ENCODE measurements at regions not wholly inside any gene's neighbourhood (a gene's known extent, or its start where the extent isn't known, plus 50 kb on each side); places are given as distances from the start of the nearest gene placed in this dataset.

DNA sequence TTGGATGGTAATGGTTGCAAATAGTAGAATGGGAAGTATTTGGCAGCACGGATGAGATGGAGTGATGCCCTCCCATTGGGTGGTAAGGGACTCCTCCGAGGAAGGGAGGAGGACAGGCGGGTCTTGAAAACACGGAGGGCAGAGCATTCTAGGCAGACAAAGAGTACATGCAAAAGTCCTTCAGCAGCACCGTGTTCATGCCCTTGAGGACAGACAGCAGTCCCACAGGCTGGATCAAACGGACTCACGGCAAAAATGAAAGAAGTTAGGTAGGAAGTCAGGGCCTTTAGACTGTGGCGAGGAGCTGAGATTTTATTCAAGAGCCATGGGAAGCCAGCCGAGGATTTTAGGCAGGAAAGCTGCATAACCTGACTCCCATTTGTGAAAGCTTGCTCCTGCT is 253.9 kb downstream of the RHOU start:
- no peak for DNase-seq (ENCODE audit: low read depth, low spot score)

DNA sequence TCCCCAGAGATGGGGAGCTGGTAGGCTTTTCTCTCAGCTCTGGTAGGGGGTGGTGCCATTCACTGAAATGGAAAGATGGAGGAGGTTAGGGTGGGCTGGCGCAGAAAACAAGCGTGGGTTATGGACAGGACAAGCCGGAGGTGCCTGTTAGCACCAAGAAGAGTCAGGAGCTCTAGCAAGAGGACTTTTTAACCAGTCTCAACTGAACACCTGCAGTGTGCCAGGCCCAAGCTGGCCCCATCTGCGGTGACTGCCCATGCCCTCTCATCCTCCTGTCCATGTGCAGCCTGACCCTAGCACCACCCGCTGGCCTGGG is 254.4 kb downstream of the RHOU start:
- no peak for DNase-seq (ENCODE audit: low read depth, low spot score)

DNA sequence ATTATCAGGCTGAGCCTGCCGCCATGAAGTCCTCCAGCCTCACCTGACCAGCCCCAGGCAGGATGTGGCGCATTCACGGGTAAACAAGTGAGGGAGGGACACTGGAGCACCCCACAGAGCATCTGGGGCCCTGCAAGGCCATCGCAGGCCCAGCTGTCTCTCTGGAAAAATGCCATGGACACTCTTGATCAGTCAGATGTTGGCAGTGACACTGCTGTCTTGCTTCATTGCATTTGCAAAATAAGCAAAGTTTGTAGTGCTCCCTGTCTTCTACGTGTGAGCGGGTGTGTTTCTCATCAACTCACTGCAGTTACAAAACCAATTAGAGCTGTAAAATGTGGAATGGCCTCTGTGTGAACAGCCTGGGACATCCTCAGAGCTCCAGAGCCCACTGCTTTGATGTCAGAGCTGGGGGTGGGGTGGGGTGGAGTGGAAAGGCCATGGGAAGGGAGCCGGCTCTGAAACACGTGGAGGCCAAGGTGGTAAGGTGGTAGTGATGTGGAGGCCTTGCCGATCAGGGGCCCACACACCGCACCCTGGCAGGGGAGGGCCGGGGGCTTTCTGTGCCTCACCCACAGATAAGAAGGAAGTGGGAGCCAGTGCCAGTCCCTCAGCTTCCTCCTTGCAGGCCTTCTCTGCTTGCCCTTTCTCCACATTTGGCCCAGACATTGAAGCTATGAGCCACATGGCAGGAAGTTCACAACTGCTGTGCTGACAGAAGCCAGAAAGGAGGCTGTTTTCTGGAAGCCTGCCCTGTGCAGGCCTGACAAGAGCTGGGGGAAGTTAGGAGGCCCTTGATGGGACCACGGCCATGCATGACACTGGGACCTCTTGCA is 254.9 kb downstream of the RHOU start:
- DNase-seq (ENCODE audit: low read depth, low spot score): peak; percentile 53

DNA sequence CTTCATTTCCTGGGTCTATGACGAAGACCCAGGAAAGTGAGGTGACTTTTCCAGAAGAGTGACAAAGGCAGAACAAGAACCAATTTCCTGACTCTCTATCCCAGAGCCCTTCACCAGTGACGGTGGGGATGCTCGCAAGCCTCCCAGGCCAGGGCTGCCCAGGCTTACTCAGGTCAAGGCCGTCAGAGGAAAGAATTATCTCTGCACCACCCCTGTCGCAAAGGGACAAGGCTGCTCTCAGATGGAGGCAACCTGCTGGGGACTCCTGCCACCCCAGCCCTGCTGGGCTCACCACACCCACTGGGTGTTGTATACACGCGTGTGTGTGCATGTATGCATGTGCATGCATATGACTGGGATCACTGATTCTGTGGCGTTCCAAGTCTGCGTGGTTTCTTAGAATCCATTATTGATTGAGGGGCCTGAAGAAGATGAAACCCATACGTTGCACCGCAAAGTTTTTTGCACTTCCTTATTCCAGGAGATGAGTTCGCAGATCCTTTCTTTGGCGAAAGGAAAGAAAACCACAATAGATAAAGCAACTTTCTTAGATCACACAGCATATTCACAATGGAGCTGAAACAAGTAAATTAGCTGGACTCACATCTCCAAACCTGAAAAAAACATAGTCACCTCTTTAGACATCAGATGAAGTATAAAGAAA is 255.8 kb downstream of the RHOU start:
- DNase-seq (ENCODE audit: low read depth, low spot score): no peak

DNA sequence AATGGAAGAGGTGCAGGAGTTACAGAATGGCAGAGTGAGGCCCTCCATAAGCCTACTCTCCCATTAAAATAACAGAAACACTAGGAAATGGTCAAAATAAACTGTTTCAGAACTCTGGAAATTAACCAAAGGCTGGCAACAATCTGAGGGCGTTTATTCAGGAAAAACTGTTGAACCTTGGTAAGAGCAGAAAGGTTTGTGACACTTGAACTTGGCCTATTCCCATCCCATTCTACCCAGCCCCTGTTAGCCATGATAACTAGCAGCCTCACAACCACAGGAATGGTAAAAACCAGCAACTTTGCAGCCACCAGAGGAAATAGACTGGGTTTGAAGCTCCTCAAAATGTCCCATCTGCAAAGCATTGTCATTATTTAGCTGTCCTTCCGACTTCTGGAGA is 256.8 kb downstream of the RHOU start:
- no peak for DNase-seq (ENCODE audit: low read depth, low spot score)

DNA sequence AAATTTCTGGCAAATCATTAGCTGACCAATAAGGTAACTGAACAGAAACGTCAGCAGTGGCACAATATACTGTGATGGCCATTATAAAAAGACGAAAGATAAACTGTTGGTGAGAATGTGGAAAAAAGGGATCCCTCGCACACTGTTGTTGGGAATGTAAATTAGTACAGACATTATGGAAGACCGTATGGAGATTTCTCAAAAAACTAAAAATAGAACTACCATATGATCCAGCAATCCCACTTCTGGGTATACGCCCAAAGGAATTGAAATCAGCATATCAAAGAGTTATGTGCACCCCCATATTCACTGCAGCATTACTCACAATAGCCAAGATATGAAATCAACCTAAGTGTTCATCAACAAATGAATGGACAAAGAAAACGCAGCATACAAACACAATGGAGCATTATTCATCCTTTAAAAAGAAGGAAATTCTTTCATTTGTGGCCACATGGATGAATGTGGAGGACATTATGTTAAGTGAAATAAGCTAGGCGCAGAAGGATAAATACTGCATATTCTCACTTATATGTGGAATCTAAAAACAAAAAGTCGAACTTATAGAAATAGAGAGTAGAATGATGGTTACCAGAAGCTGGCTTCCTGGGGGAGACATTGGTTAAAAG is 257.7 kb downstream of the RHOU start:
- DNase-seq (ENCODE audit: low read depth, low spot score): no peak

DNA sequence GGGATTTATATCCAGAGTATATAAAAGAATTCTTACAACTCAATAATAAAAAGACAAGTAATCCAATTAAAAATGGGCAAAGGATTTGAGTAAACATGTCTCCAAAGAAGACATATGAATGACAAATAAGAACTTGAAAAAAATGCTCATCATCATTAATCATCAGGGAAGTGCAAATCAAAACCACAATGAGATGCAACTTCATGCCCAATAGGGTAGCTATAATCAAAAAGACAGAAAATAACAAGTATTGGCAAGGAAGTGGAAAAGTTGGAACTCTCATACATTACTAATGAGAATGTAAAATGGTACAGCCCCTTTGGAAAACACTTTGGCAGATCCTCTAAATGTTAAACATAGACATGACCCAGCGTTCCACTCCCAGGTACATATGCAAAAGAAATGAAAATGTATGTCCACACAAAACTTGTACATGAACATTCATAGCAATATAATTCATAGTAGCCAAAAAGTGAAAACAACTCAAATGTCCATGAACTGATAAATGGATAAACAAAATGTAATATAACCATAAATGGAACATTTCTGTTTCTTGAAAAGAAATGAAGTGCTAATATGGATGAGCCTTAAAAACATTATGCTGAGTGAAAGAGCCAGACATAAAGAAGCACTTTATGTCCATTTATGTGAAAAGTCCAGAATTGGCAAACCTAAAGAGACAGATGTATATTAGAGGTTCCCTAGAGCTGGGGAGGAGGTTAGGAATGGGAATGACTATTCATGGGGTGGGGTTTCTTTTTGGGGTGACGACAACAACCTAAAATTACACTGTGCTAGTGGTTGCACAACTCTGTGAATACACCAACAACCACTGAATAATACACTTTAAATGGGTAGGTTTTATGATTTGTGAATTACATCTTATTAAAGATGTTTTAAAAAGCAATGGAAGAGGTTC is 259.7 kb downstream of the RHOU start:
- no peak for DNase-seq (ENCODE audit: low read depth, low spot score)

DNA sequence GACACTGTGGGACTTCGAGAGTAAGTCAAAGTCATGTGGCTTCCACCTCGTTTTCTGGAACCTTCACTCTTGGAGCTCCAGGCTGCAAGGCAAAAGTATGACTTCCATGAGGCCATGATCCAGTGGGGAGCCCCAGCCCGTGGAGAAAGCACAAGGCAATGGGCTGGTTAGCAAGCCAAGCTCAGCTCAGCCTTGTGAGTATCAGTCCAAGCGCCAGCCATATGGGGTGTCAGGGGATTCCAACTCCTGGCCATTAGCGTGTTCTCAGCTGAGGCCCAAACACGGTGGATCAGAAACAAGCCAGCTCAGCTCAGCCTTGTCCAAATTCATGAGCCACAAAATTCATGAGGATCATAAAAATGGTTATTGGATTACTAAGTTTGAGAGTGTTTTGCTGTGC is 261.0 kb downstream of the RHOU start:
- DNase-seq (ENCODE audit: low read depth, low spot score): no peak

DNA sequence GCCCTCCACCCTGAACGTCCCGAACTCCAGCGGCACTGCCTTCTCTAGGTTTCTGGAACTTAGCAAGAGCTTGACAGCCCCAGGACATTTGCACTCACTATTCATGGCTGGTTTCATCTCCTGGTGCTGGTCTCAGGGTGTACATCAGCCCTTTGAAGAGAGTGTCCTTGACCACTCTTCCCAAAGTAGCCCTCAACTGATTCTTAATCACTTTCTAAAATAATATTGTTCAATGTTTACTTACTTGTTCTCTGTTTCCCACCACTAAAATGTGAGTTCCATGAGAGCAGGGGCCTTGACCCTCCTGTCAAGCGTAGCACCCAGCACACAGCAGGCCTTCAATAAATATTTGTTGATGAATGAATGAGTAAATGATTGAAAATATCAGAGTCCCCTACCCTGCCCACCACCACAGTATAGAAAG is 262.5 kb downstream of the RHOU start:
- no peak for DNase-seq (ENCODE audit: low read depth, low spot score)

DNA sequence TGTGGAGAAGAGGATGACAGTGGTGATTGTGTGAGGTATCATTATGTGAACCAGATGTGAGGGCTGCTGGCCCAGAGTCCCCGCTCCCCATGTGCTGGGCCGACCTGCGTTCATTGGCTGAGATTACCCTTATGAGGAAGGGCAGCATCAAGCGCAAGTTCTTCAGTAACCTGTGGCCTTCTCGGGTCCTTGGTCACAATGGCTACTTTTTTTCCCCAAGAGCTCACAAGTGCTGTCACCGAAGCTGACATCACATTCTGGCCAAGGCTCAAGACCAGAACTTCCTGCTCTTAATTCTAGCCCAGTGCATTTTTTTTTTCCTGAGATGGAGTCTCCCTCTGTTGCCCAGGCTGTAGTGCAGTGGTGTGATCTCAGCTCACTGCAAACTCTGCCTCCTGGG is 262.9 kb downstream of the RHOU start:
- DNase-seq (ENCODE audit: low read depth, low spot score): no peak

DNA sequence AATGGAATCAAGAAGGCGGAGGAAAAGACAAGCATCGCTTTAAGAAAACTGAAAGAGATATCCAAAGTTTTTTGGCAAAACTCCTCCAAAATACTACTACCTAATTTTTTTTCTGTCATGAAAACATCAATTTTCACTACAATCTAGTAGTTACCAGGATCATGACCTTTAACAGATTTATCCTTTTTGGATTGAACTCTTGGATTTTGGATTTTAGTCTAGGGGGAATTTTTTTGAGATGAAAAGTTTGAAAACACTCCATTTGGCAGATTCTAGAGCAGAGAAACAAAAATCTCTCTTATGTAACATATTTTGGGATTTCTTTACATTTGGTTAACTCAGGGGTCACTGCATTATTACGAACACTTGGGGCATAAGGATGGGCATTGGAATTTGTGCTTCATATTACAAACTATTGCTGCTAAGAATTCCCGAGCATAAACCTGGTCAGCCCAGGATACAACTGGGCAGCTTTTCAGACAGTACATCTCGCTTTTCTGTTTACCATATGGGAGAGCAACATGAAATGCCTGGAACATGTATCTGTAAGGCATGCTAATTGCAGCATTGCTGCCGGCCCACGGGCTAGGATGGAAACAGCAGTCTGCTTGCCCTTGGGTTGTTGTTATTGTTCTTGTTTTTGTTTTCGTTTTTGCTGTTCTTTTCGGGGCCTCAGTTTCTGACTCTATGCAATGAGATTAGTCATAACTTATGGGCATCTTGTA is 264.3 kb downstream of the RHOU start:
- DNase-seq (ENCODE audit: low read depth, low spot score): no peak

DNA sequence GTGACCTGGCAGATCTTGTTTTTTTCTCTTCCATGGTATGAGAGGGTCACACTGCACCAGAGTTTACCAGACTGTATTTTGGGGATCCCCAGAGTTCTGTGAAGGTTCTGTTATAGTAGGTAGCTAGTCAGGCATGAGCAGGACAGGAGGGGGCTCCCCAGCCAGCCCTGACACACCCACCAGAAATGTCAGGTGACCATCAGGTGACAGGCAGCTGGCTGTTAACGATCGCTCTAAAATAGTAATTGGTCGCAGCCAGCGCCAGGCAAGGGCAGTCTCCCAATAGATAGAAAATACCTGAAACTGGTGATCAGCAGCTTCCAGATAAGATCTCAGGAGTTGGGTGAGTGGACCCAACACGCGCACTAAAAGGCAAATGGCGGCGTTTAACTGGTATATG is 264.9 kb downstream of the RHOU start:
- DNase-seq (ENCODE audit: low read depth, low spot score): no peak

DNA sequence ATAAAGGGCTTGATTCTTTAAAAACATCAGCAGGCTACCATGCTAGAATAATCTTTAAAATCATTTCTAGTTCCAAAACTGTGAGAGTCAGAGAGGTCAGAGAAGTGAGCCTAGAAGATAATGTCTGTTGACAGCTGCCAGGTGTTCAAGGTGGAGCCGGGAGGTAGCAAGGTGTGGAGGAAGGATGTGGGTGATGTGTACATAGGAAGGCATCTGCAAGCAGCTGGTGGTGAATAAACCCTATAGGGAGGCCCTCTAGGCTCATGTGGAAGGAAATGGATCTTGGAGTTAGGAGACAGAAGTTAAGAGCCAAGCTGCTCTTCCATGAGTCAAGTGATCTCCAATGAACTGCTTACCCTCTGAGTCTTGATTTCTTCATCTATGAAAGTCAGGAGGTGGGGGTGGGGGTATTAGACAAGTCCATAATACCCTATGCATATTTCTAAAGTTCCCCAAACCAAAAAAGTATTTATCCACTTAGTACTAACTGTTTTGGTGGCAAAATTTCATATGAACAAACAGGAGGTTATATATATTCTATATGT is 266.3 kb downstream of the RHOU start:
- no peak for DNase-seq (ENCODE audit: low read depth, low spot score)

DNA sequence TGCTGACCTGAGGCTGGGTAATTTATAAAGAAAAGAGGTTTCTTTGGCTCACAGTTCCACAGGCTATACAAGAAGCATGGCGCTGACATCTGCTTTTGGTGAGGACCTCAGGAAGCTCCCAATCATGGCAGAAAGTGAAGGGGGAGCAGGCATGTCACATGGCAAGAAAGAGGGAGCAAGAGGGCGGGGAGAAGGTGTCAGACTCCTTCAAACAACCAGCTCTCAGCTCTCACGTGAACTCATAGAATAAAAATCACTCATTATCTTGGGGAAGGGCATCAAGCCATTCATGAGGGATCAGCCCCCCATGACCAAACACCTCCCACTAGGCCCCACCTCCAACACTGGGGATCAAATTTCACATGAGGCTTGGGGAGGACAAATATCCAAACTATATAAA is 266.8 kb downstream of the RHOU start:
- DNase-seq (ENCODE audit: low read depth, low spot score): no peak

DNA sequence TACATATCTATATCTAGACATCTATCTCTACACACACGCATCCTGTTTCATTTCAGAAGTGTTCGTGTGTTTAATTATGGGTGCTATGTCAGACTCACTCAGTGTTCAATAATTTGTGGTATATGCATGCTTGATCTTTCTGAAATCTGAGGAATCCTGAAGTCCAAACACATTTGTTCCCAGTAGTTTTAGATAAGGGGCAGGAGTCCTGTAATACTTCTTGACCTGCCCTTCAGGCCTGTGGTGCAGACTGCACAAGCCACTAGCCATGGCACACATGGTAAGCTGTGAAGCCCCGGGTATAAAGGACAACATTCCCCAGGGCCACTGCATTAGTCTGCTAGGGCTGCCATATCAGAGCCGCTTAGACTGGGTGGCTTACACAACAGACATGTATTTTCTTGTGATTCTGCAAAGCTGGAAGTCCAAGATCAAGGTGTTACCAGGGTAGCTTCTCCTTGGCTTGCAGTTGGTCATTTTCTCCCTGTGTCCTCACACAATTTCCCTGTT is 267.2 kb downstream of the RHOU start:
- DNase-seq (ENCODE audit: low read depth, low spot score): no peak

DNA sequence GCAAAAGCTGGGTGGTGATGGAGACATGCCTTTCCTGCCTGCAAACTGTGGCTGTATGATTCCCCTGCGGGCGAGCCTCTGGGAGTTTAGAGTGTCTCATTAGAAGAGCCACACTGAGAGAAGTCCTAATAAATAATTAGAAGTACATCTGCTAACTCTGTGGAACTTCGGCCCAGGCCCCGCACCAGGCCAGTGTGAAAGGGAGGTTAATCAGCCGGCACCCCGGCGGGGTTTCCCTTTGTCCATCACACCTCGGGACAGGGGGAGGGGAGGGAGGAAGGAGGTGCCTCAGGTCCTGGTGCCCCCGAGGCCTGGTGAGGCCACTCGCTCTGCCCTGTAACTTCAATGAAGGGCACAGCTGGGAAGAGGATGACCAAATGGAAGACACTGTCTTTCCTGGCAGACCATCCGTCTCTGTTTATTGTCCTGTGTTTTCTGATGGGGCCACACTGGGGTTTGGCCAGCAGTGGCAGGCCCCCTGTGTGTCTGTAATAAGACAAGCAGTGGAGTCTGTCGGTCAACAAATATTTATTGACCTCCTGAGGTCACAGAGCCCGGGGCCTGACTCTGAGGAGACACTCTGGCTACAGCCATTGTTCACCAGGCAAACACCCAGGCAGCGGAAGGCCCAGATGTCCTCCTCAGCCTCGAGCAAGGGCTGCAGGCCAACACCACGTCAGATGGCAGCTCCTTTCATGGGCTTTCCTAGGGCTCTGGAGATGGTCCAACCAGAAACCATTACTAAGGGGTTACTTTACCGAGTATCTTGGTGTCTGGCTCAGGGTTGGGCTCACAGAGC is 267.5 kb upstream of the RAB4A start:
- peak; percentile 93 for DNase-seq (ENCODE audit: low read depth, low spot score)

DNA sequence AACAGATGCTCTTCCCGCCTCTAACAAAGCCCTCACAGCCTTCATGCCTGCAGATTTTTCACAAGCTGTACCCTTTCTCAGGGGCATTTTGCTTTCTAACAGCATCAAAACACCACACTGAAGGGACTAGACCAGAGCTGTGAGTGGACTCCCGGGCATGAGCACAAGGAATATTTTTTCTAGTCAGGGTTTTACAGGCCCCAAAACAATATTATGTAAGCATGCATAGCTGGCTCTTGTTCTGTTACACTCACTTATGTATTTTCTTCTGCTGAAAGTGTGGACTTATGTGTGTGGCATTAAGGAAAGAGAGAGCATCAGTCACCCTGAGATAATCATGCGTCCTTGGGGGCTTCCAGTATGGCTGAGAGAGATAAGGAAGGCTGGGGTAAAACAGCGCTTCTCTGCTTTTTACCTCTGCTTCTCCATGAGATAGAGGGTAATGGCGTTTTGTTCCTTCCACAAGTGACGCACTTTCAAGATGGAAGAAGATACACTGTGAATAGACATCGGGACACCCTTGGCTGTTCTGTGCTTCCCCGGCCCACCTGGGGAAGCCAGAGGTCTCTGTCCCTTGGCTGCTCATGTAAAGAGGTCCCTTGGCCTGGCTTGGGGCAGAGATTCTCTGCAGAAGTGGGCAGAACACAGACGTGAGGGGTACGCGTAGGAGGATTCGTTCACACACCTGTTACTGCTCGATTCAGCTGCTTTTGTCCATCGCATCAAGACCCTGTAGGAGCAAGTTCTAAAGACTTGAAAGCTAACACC is 266.7 kb upstream of the RAB4A start:
- DNase-seq (ENCODE audit: low read depth, low spot score): no peak

DNA sequence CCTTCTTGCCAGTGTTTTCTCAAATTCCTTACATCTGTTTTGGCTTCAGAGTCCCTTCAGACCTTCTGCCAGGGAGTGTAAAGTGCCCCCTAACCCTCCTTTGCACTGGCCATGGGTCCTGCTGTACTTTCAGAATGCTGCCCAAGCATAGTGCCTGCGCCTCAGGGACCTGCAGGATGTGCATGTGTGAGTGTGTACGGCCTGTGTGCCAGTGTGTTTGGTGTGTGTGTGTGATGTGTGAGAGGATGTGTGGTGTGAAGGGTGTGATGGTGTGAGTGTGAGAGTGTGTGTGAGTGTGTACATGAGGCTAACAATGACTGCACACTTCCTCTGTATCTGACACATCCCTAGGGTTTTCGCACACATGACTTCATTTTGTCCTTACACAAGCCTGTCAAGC is 265.8 kb upstream of the RAB4A start:
- no peak for DNase-seq (ENCODE audit: low read depth, low spot score)

DNA sequence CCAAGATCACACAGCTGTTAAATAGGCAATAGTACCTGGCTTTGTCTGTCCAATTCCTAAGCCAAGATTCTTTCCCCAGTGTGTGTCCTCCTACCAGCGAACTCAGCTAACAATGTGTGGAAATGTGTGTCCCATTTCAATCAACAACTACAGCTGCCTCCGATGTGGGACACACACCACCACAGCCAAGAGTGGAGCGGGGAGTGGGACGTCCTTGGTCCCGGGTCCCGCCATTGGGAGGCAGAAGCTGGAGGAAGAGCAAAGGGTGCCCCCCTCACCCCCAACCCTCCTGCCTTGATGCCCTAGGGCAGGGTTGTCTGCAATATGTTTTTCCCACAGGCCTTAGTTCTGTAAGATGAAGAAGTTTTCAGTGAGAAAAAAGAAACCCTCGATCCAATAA is 265.4 kb upstream of the RAB4A start:
- DNase-seq (ENCODE audit: low read depth, low spot score): no peak

Data from ELF-1 (cell line).